Parathyroid adenoma (tissue), 2 donors: ENCODE measurements at regions not wholly inside any gene's neighbourhood (a gene's known extent, or its start where the extent isn't known, plus 50 kb on each side); places are given as distances from the start of the nearest gene placed in this dataset.

Experiments used
- H2AFZ ChIP-seq: fragments of 300-600 bp; sonication (generic); one replicate; pipeline ENCODE4 v1.7.0; 2017; ENCODE audit warnings: antibody characterized with exemption, mild to moderate bottlenecking
- H3K27ac ChIP-seq: fragments of 300-600 bp; sonication (generic); one replicate; pipeline ENCODE4 v1.7.0; 2017
- H3K27me3 ChIP-seq: fragments of 300-600 bp; sonication (generic); one replicate; pipeline ENCODE4 v1.7.0; 2017; ENCODE audit warnings: low read length; ENCODE audit not compliant: control insufficient read depth, insufficient read depth
- H3K36me3 ChIP-seq: fragments of 300-600 bp; sonication (generic); one replicate; pipeline ENCODE4 v1.7.0; 2017; ENCODE audit warnings: low read length; ENCODE audit not compliant: control insufficient read depth, insufficient read depth
- H3K4me1 ChIP-seq: fragments of 300-600 bp; sonication (generic); one replicate; pipeline ENCODE4 v1.7.0; 2017; ENCODE audit warnings: control low read depth
- H3K4me2 ChIP-seq: fragments of 300-600 bp; sonication (generic); one replicate; pipeline ENCODE4 v1.7.0; 2017; ENCODE audit warnings: low read length
- H3K4me3 ChIP-seq: fragments of 300-600 bp; sonication (generic); one replicate; pipeline ENCODE4 v1.7.0; 2017; ENCODE audit warnings: low read depth, low read length
- H3K79me2 ChIP-seq: fragments of 300-600 bp; sonication (generic); one replicate; pipeline ENCODE4 v1.7.0; 2017; ENCODE audit warnings: control low read depth
- H3K9ac ChIP-seq: fragments of 300-600 bp; sonication (generic); one replicate; pipeline ENCODE4 v1.7.0; 2017; ENCODE audit warnings: mild to moderate bottlenecking
- H3K9me3 ChIP-seq: fragments of 300-600 bp; sonication (generic); one replicate; pipeline ENCODE4 v1.7.0; 2017; ENCODE audit warnings: low read length; ENCODE audit not compliant: control insufficient read depth
- CTCF ChIP-seq: fragments of 300-600 bp; sonication (generic); IDR thresholded peaks from one replicate; pipeline ENCODE4 v1.7.0; 2017; ENCODE audit warnings: antibody characterized with exemption, mild to moderate bottlenecking
- donor health status: primary hyperparathyroidism.

GRCh38 chr12:98308141-98308540 lies 207.2 kb upstream of the TMPO start:
- no peak overlapping the region for H3K27ac ChIP-seq
- no peaks in the 10 kb centered on the region for H3K4me1 ChIP-seq
- no peak overlapping the region for H3K9ac ChIP-seq
- H3K9me3 ChIP-seq = no peaks in the 10 kb centered on the region
- H3K4me3 ChIP-seq = no peak overlapping the region
- H3K79me2 ChIP-seq = no peaks in the 10 kb centered on the region
- no peaks in the 10 kb centered on the region for H3K36me3 ChIP-seq
- TF ChIP-seq CTCF = no peak
- H2AFZ ChIP-seq = no peak overlapping the region
- H3K27me3 ChIP-seq = no peaks in the 10 kb centered on the region
- no peak overlapping the region for H3K4me2 ChIP-seq

- H2AFZ ChIP-seq = no peak overlapping the region
- H3K4me1 ChIP-seq = no peaks in the 10 kb centered on the region
- no peak overlapping the region for H3K9ac ChIP-seq
- H3K4me3 ChIP-seq = no peak overlapping the region
- no peaks in the 10 kb centered on the region for H3K27me3 ChIP-seq
- H3K9me3 ChIP-seq = no peaks in the 10 kb centered on the region
- TF ChIP-seq CTCF = no peak
- H3K36me3 ChIP-seq = no peaks in the 10 kb centered on the region
- no peaks in the 10 kb centered on the region for H3K79me2 ChIP-seq
- H3K4me2 ChIP-seq = no peak overlapping the region
- H3K27ac ChIP-seq = no peak overlapping the region
Measured at GRCh38 chr12:98317939-98318899, 197.2 kb upstream of the TMPO start.

- Histone ChIP-seq H3K27ac (no peak overlapping the region), H3K9ac (no peak overlapping the region), H3K36me3 (no peaks in the 10 kb centered on the region), H3K79me2 (no peaks in the 10 kb centered on the region), H3K9me3 (no peaks in the 10 kb centered on the region), H3K27me3 (no peaks in the 10 kb centered on the region), H2AFZ (no peak overlapping the region), H3K4me3 (no peak overlapping the region), H3K4me1 (no peaks in the 10 kb centered on the region), H3K4me2 (no peak overlapping the region)
- TF ChIP-seq CTCF = no peak
Measured at GRCh38 chr12:98319716-98320425, 195.5 kb upstream of the TMPO start.

GRCh38 chr12:98325003-98325402 lies 190.4 kb upstream of the TMPO start:
- Histone ChIP-seq H3K4me3 (no peak overlapping the region), H3K4me2 (no peak overlapping the region), H3K36me3 (no peaks in the 10 kb centered on the region), H3K27ac (no peak overlapping the region), H3K9ac (no peak overlapping the region), H3K9me3 (no peaks in the 10 kb centered on the region), H3K27me3 (no peaks in the 10 kb centered on the region), H3K79me2 (no peaks in the 10 kb centered on the region), H2AFZ (no peak overlapping the region), H3K4me1 (no peaks in the 10 kb centered on the region)
- TF ChIP-seq CTCF = no peak
